Glutamatergic neuron (in vitro differentiated cells): ENCODE measurements at regions not wholly inside any gene's neighbourhood (a gene's known extent, or its start where the extent isn't known, plus 50 kb on each side); places are given as distances from the start of the nearest gene placed in this dataset.

Source experiments
- DNase-seq: peaks from one replicate; pipeline ENCODE4 v3.0.0; 2022
- H3K27ac Mint-ChIP-seq: one replicate; pipeline ENCODE4 v1.8.0; 2020; ENCODE audit warnings: mild to moderate bottlenecking, mixed read lengths, inconsistent platforms; ENCODE audit not compliant: unreplicated experiment
- H3K27me3 Mint-ChIP-seq: one replicate; pipeline ENCODE4 v1.8.0; 2020; ENCODE audit warnings: mild to moderate bottlenecking, moderate library complexity, mixed read lengths, inconsistent platforms; ENCODE audit not compliant: unreplicated experiment
- H3K36me3 Mint-ChIP-seq: one replicate; pipeline ENCODE4 v1.8.0; 2020; ENCODE audit warnings: mild to moderate bottlenecking, mixed read lengths, inconsistent platforms; ENCODE audit not compliant: unreplicated experiment
- H3K4me1 Mint-ChIP-seq: one replicate; pipeline ENCODE4 v1.8.0; 2020; ENCODE audit warnings: mild to moderate bottlenecking, low read depth, mixed read lengths, inconsistent platforms; ENCODE audit not compliant: unreplicated experiment
- H3K4me3 Mint-ChIP-seq: one replicate; pipeline ENCODE4 v1.8.0; 2020; ENCODE audit warnings: mild to moderate bottlenecking, mixed read lengths, inconsistent platforms; ENCODE audit not compliant: unreplicated experiment
- H3K9me3 Mint-ChIP-seq: one replicate; pipeline ENCODE4 v1.8.0; 2020; ENCODE audit warnings: mild to moderate bottlenecking, moderate library complexity, mixed read lengths, inconsistent platforms; ENCODE audit not compliant: unreplicated experiment
- TF ChIP-seq, protein P1 (sequence below): fragments of 200-600 bp; sonication (generic); IDR thresholded peaks from one replicate; pipeline ENCODE4 v1.5.0; 2021; ENCODE audit not compliant: partially characterized antibody, unreplicated experiment

DNA sequence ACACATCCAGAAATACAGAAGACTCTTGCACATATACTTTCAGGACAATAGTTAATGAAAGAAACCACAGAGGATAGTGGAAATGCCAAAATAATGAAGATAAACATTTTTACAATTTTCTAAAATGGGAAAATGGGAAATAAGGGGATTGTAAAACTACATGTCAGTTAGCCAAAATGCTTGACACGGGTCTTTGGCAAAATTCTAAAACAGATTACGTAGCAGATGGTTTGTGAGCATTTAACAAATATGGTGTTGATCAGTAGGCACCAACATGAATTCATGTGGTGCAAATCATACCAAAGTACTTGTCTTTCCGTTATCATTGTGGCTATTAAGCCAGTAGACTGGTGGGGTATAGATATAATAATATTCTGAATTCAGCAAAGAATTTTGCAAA, 348.5 kb upstream of the ROBO1 start:
- H3K27ac Mint-ChIP-seq: no peak overlapping the region
- H3K27me3 Mint-ChIP-seq: no peaks in the 10 kb centered on the region
- H3K4me3 Mint-ChIP-seq: no peak overlapping the region
- no peak for DNase-seq
- peaks cover 5% of the 10 kb centered on the region for H3K4me1 Mint-ChIP-seq
- no peaks in the 10 kb centered on the region for H3K36me3 Mint-ChIP-seq
- no peaks in the 10 kb centered on the region for H3K9me3 Mint-ChIP-seq
- TF ChIP-seq, protein P1, sequence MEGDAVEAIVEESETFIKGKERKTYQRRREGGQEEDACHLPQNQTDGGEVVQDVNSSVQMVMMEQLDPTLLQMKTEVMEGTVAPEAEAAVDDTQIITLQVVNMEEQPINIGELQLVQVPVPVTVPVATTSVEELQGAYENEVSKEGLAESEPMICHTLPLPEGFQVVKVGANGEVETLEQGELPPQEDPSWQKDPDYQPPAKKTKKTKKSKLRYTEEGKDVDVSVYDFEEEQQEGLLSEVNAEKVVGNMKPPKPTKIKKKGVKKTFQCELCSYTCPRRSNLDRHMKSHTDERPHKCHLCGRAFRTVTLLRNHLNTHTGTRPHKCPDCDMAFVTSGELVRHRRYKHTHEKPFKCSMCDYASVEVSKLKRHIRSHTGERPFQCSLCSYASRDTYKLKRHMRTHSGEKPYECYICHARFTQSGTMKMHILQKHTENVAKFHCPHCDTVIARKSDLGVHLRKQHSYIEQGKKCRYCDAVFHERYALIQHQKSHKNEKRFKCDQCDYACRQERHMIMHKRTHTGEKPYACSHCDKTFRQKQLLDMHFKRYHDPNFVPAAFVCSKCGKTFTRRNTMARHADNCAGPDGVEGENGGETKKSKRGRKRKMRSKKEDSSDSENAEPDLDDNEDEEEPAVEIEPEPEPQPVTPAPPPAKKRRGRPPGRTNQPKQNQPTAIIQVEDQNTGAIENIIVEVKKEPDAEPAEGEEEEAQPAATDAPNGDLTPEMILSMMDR: no peak

DNA sequence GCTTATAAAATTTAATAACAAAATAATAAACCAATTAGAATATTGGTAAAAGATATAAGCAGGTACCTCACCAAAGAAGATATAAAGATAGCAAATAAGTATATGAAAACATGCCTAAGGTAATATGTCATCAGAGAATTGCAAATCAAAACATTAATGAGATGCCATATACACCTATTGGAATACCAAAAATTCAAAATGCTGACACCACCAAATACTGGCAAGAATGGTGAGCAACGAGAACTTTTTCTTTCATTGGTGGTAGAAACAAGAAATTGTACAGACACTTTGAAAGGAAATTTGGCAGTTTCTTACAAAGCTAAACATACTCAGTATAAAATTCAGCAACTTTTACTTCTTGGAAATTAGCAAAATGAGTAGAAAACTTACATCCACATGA, 346.9 kb upstream of the ROBO1 start:
- Mint-ChIP-seq H3K36me3 (no peaks in the 10 kb centered on the region), H3K27me3 (no peaks in the 10 kb centered on the region), H3K4me1 (peaks cover 5% of the 10 kb centered on the region), H3K27ac (no peak overlapping the region), H3K4me3 (no peak overlapping the region), H3K9me3 (peaks cover 1% of the 10 kb centered on the region)
- DNase-seq: no peak
- TF ChIP-seq, protein P1: no peak

DNA sequence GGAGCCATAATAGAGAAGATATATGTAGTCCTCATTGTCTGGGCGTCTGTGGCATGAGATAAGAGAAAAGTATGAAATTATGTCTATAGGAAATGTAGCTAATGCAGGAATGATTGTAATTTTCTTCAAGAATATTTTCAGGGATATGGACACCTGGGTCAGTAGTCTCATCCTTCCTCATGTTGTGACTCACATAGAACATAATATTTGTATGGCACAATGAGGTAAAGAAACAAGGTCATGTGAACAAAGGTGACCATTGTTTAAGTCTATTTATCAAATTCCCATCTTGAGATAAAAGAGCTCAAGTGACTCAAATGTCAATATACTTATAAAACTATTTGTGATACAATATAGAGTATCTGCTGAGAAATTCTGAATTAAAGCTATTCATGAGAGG, 345.5 kb upstream of the ROBO1 start:
- DNase-seq: no peak
- Mint-ChIP-seq H3K9me3 (peaks cover 1% of the 10 kb centered on the region), H3K4me1 (peaks cover 5% of the 10 kb centered on the region), H3K4me3 (no peak overlapping the region), H3K27me3 (no peaks in the 10 kb centered on the region), H3K27ac (no peak overlapping the region), H3K36me3 (no peaks in the 10 kb centered on the region)
- TF ChIP-seq, protein P1: no peak

DNA sequence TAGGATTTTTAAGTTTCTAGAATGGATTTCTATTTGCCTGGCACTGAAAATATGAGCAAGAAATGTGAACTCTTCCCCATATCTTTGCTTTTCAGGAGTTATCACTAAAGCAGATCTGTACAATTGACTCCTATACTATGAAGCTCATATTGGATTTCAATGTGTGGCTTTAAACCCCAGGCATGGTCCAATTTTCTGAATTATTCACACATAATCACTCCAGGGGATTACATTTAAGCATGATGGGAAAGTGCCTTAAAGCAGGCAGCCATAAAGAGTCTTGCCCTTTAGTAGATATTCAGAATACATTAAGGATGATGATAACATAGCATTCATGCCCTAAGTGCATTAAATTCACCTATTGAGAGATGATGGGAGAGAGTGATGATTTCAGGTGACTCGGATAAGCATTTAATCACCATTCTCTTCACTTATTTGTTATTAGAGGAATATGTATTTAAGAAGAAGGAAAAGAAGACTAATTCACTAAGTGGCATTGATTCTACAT, 331.8 kb upstream of the ROBO1 start:
- TF ChIP-seq, protein P1: no peak
- Mint-ChIP-seq H3K27me3 (no peaks in the 10 kb centered on the region), H3K27ac (no peak overlapping the region), H3K36me3 (no peaks in the 10 kb centered on the region), H3K4me3 (no peak overlapping the region), H3K9me3 (peaks cover 4% of the 10 kb centered on the region), H3K4me1 (peaks cover 7% of the 10 kb centered on the region)
- DNase-seq: no peak

DNA sequence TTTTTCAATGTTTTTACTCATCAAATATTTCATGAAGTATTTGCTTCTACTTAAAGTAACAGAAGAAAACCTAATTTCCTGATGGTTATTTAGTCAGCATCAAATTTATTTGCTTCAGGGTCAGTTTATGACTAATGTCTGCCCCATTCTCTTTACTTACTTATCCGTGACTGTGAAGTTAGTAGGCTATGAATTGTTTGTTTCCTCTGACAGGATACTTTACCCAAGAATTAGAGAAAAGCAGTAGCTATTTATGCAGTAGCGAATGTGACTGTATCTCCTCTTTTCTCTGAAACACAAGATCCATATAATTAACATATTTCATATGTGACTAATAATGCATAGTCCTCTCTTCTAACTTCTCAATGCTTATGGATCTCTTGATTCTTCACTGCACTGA, 329.9 kb upstream of the ROBO1 start:
- Mint-ChIP-seq H3K9me3 (peaks cover 4% of the 10 kb centered on the region), H3K27me3 (no peaks in the 10 kb centered on the region), H3K27ac (no peak overlapping the region)

More for the DNA sequence above, 329.9 kb upstream of the ROBO1 start:
- TF ChIP-seq, protein P1: no peak
- Mint-ChIP-seq H3K36me3 (no peaks in the 10 kb centered on the region), H3K4me3 (no peak overlapping the region), H3K4me1 (peaks cover 7% of the 10 kb centered on the region)
- DNase-seq: no peak
